MCF 10A (cell line): ENCODE measurements at regions not wholly inside any gene's neighbourhood (a gene's known extent, or its start where the extent isn't known, plus 50 kb on each side); places are given as distances from the start of the nearest gene placed in this dataset.

ENCODE experiments used
- BruUV-seq: library from RNA; stranded (reverse); fragments of 400-500 nt; replicated peaks from 2 replicates; lab custom pipeline; 2021; lab: Mats Ljungman, UMichigan
- CTCF ChIA-PET: fragments of 300-600 bp; sonication (Branson Sonifier 250); formaldehyde crosslinking; extraction: SDS; loops from one replicate; lab custom pipeline; 2021; ENCODE audit warnings: antibody characterized with exemption, inconsistent platforms; lab: Yijun Ruan, JAX
- POLR2A ChIA-PET: fragments of 300-600, 350-650 bp; sonication (Branson Sonifier 250); formaldehyde crosslinking; extraction: SDS; loops from one replicate; lab custom pipeline; 2020; ENCODE audit warnings: antibody characterized with exemption, inconsistent platforms; lab: Yijun Ruan, JAX
- DNase-seq: peaks from one replicate; pipeline ENCODE4 v3.0.0-alpha.2; 2018; ENCODE audit not compliant: unreplicated experiment
- H3K27ac Mint-ChIP-seq: one replicate; pipeline ENCODE4 v1.8.0; 2022; ENCODE audit warnings: mild to moderate bottlenecking, low read depth, mixed read lengths; ENCODE audit not compliant: unreplicated experiment
- H3K27me3 Mint-ChIP-seq: one replicate; pipeline ENCODE4 v1.8.0; 2022; ENCODE audit warnings: mixed read lengths; ENCODE audit not compliant: insufficient read depth, unreplicated experiment
- H3K36me3 Mint-ChIP-seq: one replicate; pipeline ENCODE4 v1.8.0; 2022; ENCODE audit warnings: mild to moderate bottlenecking, moderate library complexity, mixed read lengths; ENCODE audit not compliant: insufficient read depth, unreplicated experiment
- H3K4me1 Mint-ChIP-seq: one replicate; pipeline ENCODE4 v1.8.0; 2022; ENCODE audit warnings: mixed read lengths; ENCODE audit not compliant: insufficient read depth, unreplicated experiment
- H3K4me3 Mint-ChIP-seq: one replicate; pipeline ENCODE4 v1.8.0; 2022; ENCODE audit warnings: mild to moderate bottlenecking, moderate library complexity, mixed read lengths; ENCODE audit not compliant: unreplicated experiment
- H3K9me3 Mint-ChIP-seq: one replicate; pipeline ENCODE4 v1.8.0; 2022; ENCODE audit warnings: mixed read lengths; ENCODE audit not compliant: unreplicated experiment
- CTCF ChIP-seq: fragments of 200-600 bp; IDR thresholded peaks from one replicate; pipeline ENCODE4 v1.8.0; 2022; ENCODE audit warnings: antibody characterized with exemption, mild to moderate bottlenecking; ENCODE audit not compliant: unreplicated experiment
- intact Hi-C: fragments of 100-400 bp; cut with micrococcal nuclease; formaldehyde crosslinking; loops from 2 replicates; pipeline ENCODE4 v1.14.1; 2022

- no peaks in the 10 kb centered on the region for H3K4me1 Mint-ChIP-seq
- ChIA-PET POLR2A (no interaction called here), CTCF (interaction anchor here (2.4 kb wide), 1 partner anchor 10 kb away, joined by 11 read pairs; no protein-coding TSS in a partner anchor)
- H3K4me3 Mint-ChIP-seq: no peak overlapping the region
- no peaks in the 10 kb centered on the region for H3K27me3 Mint-ChIP-seq
- DNase-seq: no peak
- intact Hi-C loops: no loop called here
- TF ChIP-seq CTCF: no peak
- BruUV-seq: no TSS peak
- H3K27ac Mint-ChIP-seq: no peak overlapping the region
- H3K36me3 Mint-ChIP-seq: no peaks in the 10 kb centered on the region
- peaks cover 12% of the 10 kb centered on the region for H3K9me3 Mint-ChIP-seq
Observed at GRCh38 chr3:41148901-41149300, 50.4 kb upstream of the CTNNB1 start.
